ENCODE measurements at regions not wholly inside any gene's neighbourhood (a gene's known extent, or its start where the extent isn't known, plus 50 kb on each side); places are given as distances from the start of the nearest gene placed in this dataset.

DNA sequence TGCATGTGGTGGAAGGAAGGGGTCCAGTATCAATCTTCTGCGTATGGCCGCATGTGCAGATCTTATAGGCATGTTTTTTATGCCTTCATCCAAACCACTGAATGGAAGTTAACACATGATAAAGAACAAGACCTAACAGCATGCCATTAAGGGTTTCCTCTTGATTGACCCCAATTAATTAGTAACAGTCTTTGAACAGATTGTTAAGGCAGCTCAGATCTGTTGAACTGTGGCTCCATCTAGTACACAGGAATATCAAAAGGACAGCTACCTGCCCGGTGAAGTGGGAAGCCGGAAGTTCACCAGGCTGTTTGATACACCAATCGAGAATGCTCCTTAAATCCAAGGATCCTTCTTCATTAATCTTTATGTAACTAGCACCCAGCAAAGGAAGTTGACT lies 159.9 kb upstream of the ADAMTS16 start:
- no peaks in the 10 kb centered on the region for H3K27me3 Mint-ChIP-seq (ENCODE audit: unreplicated experiment)
- TF ChIP-seq, protein P1, sequence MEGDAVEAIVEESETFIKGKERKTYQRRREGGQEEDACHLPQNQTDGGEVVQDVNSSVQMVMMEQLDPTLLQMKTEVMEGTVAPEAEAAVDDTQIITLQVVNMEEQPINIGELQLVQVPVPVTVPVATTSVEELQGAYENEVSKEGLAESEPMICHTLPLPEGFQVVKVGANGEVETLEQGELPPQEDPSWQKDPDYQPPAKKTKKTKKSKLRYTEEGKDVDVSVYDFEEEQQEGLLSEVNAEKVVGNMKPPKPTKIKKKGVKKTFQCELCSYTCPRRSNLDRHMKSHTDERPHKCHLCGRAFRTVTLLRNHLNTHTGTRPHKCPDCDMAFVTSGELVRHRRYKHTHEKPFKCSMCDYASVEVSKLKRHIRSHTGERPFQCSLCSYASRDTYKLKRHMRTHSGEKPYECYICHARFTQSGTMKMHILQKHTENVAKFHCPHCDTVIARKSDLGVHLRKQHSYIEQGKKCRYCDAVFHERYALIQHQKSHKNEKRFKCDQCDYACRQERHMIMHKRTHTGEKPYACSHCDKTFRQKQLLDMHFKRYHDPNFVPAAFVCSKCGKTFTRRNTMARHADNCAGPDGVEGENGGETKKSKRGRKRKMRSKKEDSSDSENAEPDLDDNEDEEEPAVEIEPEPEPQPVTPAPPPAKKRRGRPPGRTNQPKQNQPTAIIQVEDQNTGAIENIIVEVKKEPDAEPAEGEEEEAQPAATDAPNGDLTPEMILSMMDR (IDR thresholded peaks at IDR 0.05; ENCODE audit: partially characterized antibody, unreplicated experiment) = no peak
- H3K4me3 Mint-ChIP-seq (ENCODE audit: unreplicated experiment) = no peak overlapping the region
- peaks cover 8% of the 10 kb centered on the region for H3K4me1 Mint-ChIP-seq (ENCODE audit: low read depth, unreplicated experiment)
- no peaks in the 10 kb centered on the region for H3K36me3 Mint-ChIP-seq (ENCODE audit: unreplicated experiment)
- no peak for DNase-seq
- no peaks in the 10 kb centered on the region for H3K9me3 Mint-ChIP-seq (ENCODE audit: unreplicated experiment)
- H3K27ac Mint-ChIP-seq (ENCODE audit: unreplicated experiment) = no peak overlapping the region

GRCh38 chr5:4981608-4982007 lies 158.5 kb upstream of the ADAMTS16 start:
- H3K4me1 Mint-ChIP-seq (ENCODE audit: low read depth, unreplicated experiment) = peaks cover 8% of the 10 kb centered on the region
- no peak overlapping the region for H3K4me3 Mint-ChIP-seq (ENCODE audit: unreplicated experiment)
- no peak for DNase-seq
- H3K27me3 Mint-ChIP-seq (ENCODE audit: unreplicated experiment) = no peaks in the 10 kb centered on the region
- H3K27ac Mint-ChIP-seq (ENCODE audit: unreplicated experiment) = no peak overlapping the region
- TF ChIP-seq, protein P1 (IDR thresholded peaks at IDR 0.05; ENCODE audit: partially characterized antibody, unreplicated experiment) = no peak
- H3K36me3 Mint-ChIP-seq (ENCODE audit: unreplicated experiment) = no peaks in the 10 kb centered on the region
- H3K9me3 Mint-ChIP-seq (ENCODE audit: unreplicated experiment) = no peaks in the 10 kb centered on the region

DNA sequence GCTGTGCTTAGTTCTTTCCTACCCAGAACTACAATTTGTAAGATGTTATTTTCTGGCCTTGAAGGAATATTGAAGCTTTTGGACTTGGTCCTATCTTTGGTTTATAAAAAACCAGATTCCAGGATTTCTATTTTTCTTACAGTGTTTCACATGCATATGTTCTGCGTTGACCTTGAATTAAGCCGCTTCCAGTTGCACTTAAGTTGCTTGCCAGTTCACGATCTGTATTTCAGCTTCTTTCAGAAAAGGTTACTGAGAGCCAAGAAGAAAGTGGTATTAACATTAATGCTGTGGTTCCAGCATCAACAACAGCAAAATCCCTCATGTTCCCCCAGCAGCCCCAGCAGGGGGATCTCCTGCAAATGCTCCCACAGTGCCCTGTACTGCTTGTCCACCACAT lies 156.4 kb upstream of the ADAMTS16 start:
- Mint-ChIP-seq H3K9me3 (ENCODE audit: unreplicated experiment) (no peaks in the 10 kb centered on the region), H3K36me3 (ENCODE audit: unreplicated experiment) (no peaks in the 10 kb centered on the region), H3K4me3 (ENCODE audit: unreplicated experiment) (no peak overlapping the region), H3K27me3 (ENCODE audit: unreplicated experiment) (no peaks in the 10 kb centered on the region), H3K4me1 (ENCODE audit: low read depth, unreplicated experiment) (peaks cover 8% of the 10 kb centered on the region), H3K27ac (ENCODE audit: unreplicated experiment) (no peak overlapping the region)
- no peak for DNase-seq
- TF ChIP-seq, protein P1 (IDR thresholded peaks at IDR 0.05; ENCODE audit: partially characterized antibody, unreplicated experiment) = no peak

DNA sequence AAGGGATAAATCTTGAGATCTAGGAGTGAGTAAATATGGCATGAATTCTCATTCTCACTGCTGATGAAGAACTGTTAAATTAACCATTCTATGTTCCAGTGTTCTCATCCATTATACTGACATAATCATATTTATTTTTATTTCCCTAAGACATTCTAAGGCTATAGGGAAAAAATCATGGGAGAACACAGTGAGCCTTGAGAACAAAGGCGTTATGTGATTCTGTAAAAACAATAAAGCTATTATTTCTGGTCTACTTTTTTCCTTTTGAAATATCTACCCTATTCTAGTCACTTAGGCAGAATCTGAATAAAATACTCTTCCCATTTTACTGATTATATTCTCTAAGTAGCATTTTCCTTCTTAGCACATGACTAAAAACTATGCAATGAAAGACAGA lies 155.7 kb upstream of the ADAMTS16 start:
- TF ChIP-seq, protein P1 (IDR thresholded peaks at IDR 0.05; ENCODE audit: partially characterized antibody, unreplicated experiment) = no peak
- H3K4me1 Mint-ChIP-seq (ENCODE audit: low read depth, unreplicated experiment) = peaks cover 8% of the 10 kb centered on the region
- DNase-seq = no peak
- H3K27me3 Mint-ChIP-seq (ENCODE audit: unreplicated experiment) = no peaks in the 10 kb centered on the region
- no peaks in the 10 kb centered on the region for H3K9me3 Mint-ChIP-seq (ENCODE audit: unreplicated experiment)
- H3K27ac Mint-ChIP-seq (ENCODE audit: unreplicated experiment) = no peak overlapping the region
- H3K36me3 Mint-ChIP-seq (ENCODE audit: unreplicated experiment) = no peaks in the 10 kb centered on the region
- H3K4me3 Mint-ChIP-seq (ENCODE audit: unreplicated experiment) = no peak overlapping the region

DNA sequence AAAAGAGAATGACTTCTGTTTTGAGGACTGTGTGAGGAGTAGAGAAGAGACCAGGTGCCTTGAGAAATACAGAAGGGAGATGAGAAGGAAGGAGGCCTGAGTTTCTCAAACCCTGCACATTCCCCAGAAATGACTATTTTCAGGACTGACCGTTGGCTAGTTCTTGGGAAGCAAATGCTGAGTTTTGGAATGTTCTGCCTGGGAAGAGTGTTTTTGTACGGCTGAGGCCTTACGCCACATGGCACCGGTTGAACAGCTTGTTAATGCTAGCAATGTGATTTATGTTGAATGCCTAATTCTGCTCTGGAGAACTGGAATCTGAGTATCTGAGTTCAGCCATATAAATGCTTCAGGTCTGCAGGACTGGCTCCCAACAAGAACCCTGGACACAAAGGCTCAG lies 152.7 kb upstream of the ADAMTS16 start:
- Mint-ChIP-seq H3K27ac (ENCODE audit: unreplicated experiment) (no peak overlapping the region), H3K4me3 (ENCODE audit: unreplicated experiment) (no peak overlapping the region), H3K36me3 (ENCODE audit: unreplicated experiment) (no peaks in the 10 kb centered on the region), H3K4me1 (ENCODE audit: low read depth, unreplicated experiment) (peaks cover 10% of the 10 kb centered on the region), H3K9me3 (ENCODE audit: unreplicated experiment) (no peaks in the 10 kb centered on the region), H3K27me3 (ENCODE audit: unreplicated experiment) (no peaks in the 10 kb centered on the region)
- TF ChIP-seq, protein P1 (IDR thresholded peaks at IDR 0.05; ENCODE audit: partially characterized antibody, unreplicated experiment) = no peak
- no peak for DNase-seq

Data from glutamatergic neuron (in vitro differentiated cells).